H9 (cell line): ENCODE measurements at regions not wholly inside any gene's neighbourhood (a gene's known extent, or its start where the extent isn't known, plus 50 kb on each side); places are given as distances from the start of the nearest gene placed in this dataset.

Experiments used
- DNase-seq: peaks from one replicate; pipeline ENCODE4 v3.0.0-alpha.2; 2017
- H2AFZ ChIP-seq: one replicate; pipeline ENCODE4 v1.6.1; 2013; ENCODE audit warnings: mild to moderate bottlenecking, low read length, control low read depth, moderate library complexity
- H2AK5ac ChIP-seq: 2 replicates; pipeline ENCODE4 v1.6.1; 2013; ENCODE audit warnings: low read length, control low read depth, mixed read lengths; ENCODE audit not compliant: insufficient read length
- H2BK120ac ChIP-seq: one replicate; pipeline ENCODE4 v1.6.1; 2013; ENCODE audit warnings: low read depth, mild to moderate bottlenecking, low read length, control low read depth, inconsistent platforms; ENCODE audit not compliant: poor library complexity, severe bottlenecking
- H2BK12ac ChIP-seq: 2 replicates; pipeline ENCODE4 v1.6.1; 2013; ENCODE audit warnings: low read length, control low read depth, mixed read lengths, low read depth; ENCODE audit not compliant: insufficient read length
- H2BK15ac ChIP-seq: 2 replicates; pipeline ENCODE4 v1.6.1; 2013; ENCODE audit warnings: low read depth, low read length, control low read depth
- H2BK20ac ChIP-seq: one replicate; pipeline ENCODE4 v1.6.1; 2013; ENCODE audit warnings: low read depth, mild to moderate bottlenecking, low read length, control low read depth, inconsistent platforms; ENCODE audit not compliant: poor library complexity, severe bottlenecking
- H2BK5ac ChIP-seq: 2 replicates; pipeline ENCODE4 v1.6.1; 2013; ENCODE audit warnings: low read length, control low read depth, mixed read lengths; ENCODE audit not compliant: insufficient read length
- H3K14ac ChIP-seq: 2 replicates; pipeline ENCODE4 v1.6.1; 2013; ENCODE audit warnings: low read length, control low read depth; ENCODE audit not compliant: insufficient read depth
- H3K18ac ChIP-seq: 2 replicates; pipeline ENCODE4 v1.6.1; 2013; ENCODE audit warnings: low read depth, mild to moderate bottlenecking, mixed read lengths, low read length, control low read depth; ENCODE audit not compliant: insufficient read length
- H3K23ac ChIP-seq: 2 replicates; pipeline ENCODE4 v1.6.1; 2013; ENCODE audit warnings: low read length, control low read depth, mixed read lengths, low read depth; ENCODE audit not compliant: insufficient read length
- H3K23me2 ChIP-seq: 2 replicates; pipeline ENCODE4 v1.6.1; 2013; ENCODE audit warnings: low read depth, mild to moderate bottlenecking, mixed read lengths, low read length, control low read depth; ENCODE audit not compliant: insufficient read length, poor library complexity, severe bottlenecking
- H3K27ac ChIP-seq: 2 replicates; pipeline ENCODE4 v1.5.1; 2013; ENCODE audit warnings: low read length, control low read depth, mixed read lengths, low read depth; ENCODE audit not compliant: insufficient read length
- H3K27me3 ChIP-seq: 2 replicates; pipeline ENCODE4 v1.6.1; 2013; ENCODE audit warnings: low read length, control low read depth, inconsistent platforms; ENCODE audit not compliant: insufficient read depth
- H3K4ac ChIP-seq: 2 replicates; pipeline ENCODE4 v1.6.1; 2013; ENCODE audit warnings: low read depth, mild to moderate bottlenecking, control low read depth, inconsistent platforms, low read length, moderate library complexity
- H3K4me1 ChIP-seq: 2 replicates; pipeline ENCODE4 v1.6.1; 2013; ENCODE audit warnings: low read length, control low read depth, inconsistent platforms; ENCODE audit not compliant: insufficient read depth
- H3K4me2 ChIP-seq: 2 replicates; pipeline ENCODE4 v1.6.1; 2013; ENCODE audit warnings: low read length, control low read depth, mixed read lengths; ENCODE audit not compliant: insufficient read length, insufficient read depth
- H3K56ac ChIP-seq: 2 replicates; pipeline ENCODE4 v1.6.1; 2013; ENCODE audit warnings: low read depth, mild to moderate bottlenecking, mixed read lengths, low read length, control low read depth; ENCODE audit not compliant: insufficient read length
- H3K79me1 ChIP-seq: 2 replicates; pipeline ENCODE4 v1.6.1; 2013; ENCODE audit warnings: low read depth, mild to moderate bottlenecking, moderate library complexity, low read length, control low read depth, inconsistent platforms; ENCODE audit not compliant: insufficient read depth, poor library complexity, severe bottlenecking
- H3K79me2 ChIP-seq: 2 replicates; pipeline ENCODE4 v1.6.1; 2013; ENCODE audit warnings: low read length, control low read depth, inconsistent platforms; ENCODE audit not compliant: insufficient read depth
- H3K9ac ChIP-seq: 2 replicates; pipeline ENCODE4 v1.6.1; 2013; ENCODE audit warnings: low read length, control low read depth, mixed read lengths; ENCODE audit not compliant: insufficient read length; ENCODE audit errors: extremely low read depth
- H3K9me3 ChIP-seq: one replicate; pipeline ENCODE4 v1.6.1; 2013; ENCODE audit warnings: low read depth, low read length, inconsistent platforms; ENCODE audit not compliant: control insufficient read depth
- H3T11ph ChIP-seq: one replicate; pipeline ENCODE4 v1.6.1; 2013; ENCODE audit warnings: mild to moderate bottlenecking, low read length, control low read depth, inconsistent platforms
- H4K20me1 ChIP-seq: one replicate; pipeline ENCODE4 v1.6.1; 2013; ENCODE audit not compliant: control insufficient read depth, insufficient read length, insufficient read depth
- H4K5ac ChIP-seq: 2 replicates; pipeline ENCODE4 v1.6.1; 2013; ENCODE audit warnings: low read depth, mild to moderate bottlenecking, mixed read lengths, low read length, control low read depth; ENCODE audit not compliant: insufficient read length
- H4K8ac ChIP-seq: replicated peaks from 2 replicates; pipeline ENCODE4 v1.6.1; 2013; ENCODE audit warnings: low read length, control low read depth, mixed read lengths, low read depth; ENCODE audit not compliant: insufficient read length
- H4K91ac ChIP-seq: 2 replicates; pipeline ENCODE4 v1.6.1; 2013; ENCODE audit warnings: low read depth, mild to moderate bottlenecking, moderate library complexity, mixed read lengths, low read length, control low read depth; ENCODE audit not compliant: insufficient read length
- H3K27ac Mint-ChIP-seq, 3 experiments: 2 replicates in 2 of 3; 3 replicates in 1 of 3; pipeline ENCODE4 v1.8.0; 2020 to 2021; ENCODE audit warnings: mixed read lengths in 3 of 3, mild to moderate bottlenecking in 1 of 3, moderate library complexity in 1 of 3
- H3K27me3 Mint-ChIP-seq: 2 replicates; pipeline ENCODE4 v1.8.0; 2021; ENCODE audit warnings: low read depth, mild to moderate bottlenecking, moderate library complexity, mixed read lengths
- H3K36me3 Mint-ChIP-seq, 3 experiments: 2 replicates in 2 of 3; 3 replicates in 1 of 3; pipeline ENCODE4 v1.8.0; 2020 to 2021; ENCODE audit warnings: low read depth in 3 of 3, mixed read lengths in 3 of 3; ENCODE audit not compliant: insufficient read depth in 1 of 3
- H3K4me1 Mint-ChIP-seq, 2 experiments: 2 replicates each; pipeline ENCODE4 v1.8.0; 2020; ENCODE audit warnings: mixed read lengths in 2 of 2
- H3K4me3 Mint-ChIP-seq, 2 experiments: 2 replicates in 1 of 2; 3 replicates in 1 of 2; pipeline ENCODE4 v1.8.0; 2020 to 2021; ENCODE audit warnings: mild to moderate bottlenecking in 2 of 2, mixed read lengths in 2 of 2, moderate library complexity in 1 of 2
- H3K9me3 Mint-ChIP-seq, 2 experiments: 2 replicates in 1 of 2; 3 replicates in 1 of 2; pipeline ENCODE4 v1.8.0; 2020; ENCODE audit warnings: mild to moderate bottlenecking in 2 of 2, mixed read lengths in 2 of 2, moderate library complexity in 1 of 2
- WGBS: extraction: QIAGEN DNeasy Blood & Tissue Kit; methylation state at CpG from one replicate; pipeline ENCODE4 v1.1.7; 2013; ENCODE audit warnings: missing lambda C conversion rate, low lambda C conversion rate, mixed read lengths; ENCODE audit not compliant: insufficient read length; ENCODE audit errors: extremely low coverage; 5-methylcytosine and 5-hydroxymethylcytosine counted together
- TF ChIP-seq, protein P1 (sequence below): fragments of 200-600 bp; sonication (generic); conservative IDR thresholded peaks from 3 replicates; pipeline ENCODE4 v1.8.0; 2021; ENCODE audit warnings: antibody characterized with exemption, mild to moderate bottlenecking

DNA sequence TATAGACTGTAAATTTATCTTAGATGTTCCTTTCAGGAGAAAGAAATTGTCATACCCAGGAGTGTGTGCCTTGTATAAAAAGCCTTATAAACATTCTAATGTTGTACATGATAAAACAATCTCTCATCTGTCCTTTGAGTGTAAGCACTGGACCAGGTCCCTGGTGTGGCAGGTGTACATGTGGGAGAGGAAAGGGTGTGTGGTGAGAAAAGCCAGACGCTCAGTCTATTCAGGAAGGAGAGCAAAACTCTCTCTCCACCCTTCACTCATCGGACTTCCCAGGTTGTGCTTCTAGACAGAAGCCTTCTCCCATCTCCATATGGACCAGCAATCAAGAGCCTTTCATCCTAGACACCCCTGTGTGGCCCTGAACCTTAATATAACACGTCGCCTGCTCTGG is 154.2 kb downstream of the ESM1 start:
- H3K23ac ChIP-seq, result no peak overlapping the region
- H4K5ac ChIP-seq, result no peak overlapping the region
- no peak overlapping the region for H3T11ph ChIP-seq
- H4K20me1 ChIP-seq, result no peaks in the 10 kb centered on the region
- H3K56ac ChIP-seq, result no peak overlapping the region
- TF ChIP-seq, protein P1, sequence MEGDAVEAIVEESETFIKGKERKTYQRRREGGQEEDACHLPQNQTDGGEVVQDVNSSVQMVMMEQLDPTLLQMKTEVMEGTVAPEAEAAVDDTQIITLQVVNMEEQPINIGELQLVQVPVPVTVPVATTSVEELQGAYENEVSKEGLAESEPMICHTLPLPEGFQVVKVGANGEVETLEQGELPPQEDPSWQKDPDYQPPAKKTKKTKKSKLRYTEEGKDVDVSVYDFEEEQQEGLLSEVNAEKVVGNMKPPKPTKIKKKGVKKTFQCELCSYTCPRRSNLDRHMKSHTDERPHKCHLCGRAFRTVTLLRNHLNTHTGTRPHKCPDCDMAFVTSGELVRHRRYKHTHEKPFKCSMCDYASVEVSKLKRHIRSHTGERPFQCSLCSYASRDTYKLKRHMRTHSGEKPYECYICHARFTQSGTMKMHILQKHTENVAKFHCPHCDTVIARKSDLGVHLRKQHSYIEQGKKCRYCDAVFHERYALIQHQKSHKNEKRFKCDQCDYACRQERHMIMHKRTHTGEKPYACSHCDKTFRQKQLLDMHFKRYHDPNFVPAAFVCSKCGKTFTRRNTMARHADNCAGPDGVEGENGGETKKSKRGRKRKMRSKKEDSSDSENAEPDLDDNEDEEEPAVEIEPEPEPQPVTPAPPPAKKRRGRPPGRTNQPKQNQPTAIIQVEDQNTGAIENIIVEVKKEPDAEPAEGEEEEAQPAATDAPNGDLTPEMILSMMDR, result no peak
- H3K9me3 ChIP-seq, result no peaks in the 10 kb centered on the region
- H2BK15ac ChIP-seq, result no peak overlapping the region
- H3K27ac ChIP-seq, result no peak overlapping the region
- no peak overlapping the region for H3K4me2 ChIP-seq
- H3K36me3 Mint-ChIP-seq, result no peaks in the 10 kb centered on the region
- peaks cover 1% of the 10 kb centered on the region; the same call in 1 of the 2 replicates for H3K27me3 Mint-ChIP-seq
- no peak overlapping the region for H2AFZ ChIP-seq
- no peaks in the 10 kb centered on the region for H3K4me1 Mint-ChIP-seq
- H4K8ac ChIP-seq, result no peak overlapping the region
- H3K4me1 ChIP-seq, result no peaks in the 10 kb centered on the region
- no CpG with 5 or more reads among the region's 4 CpGs for WGBS
- no peak overlapping the region for H2BK120ac ChIP-seq
- H2AK5ac ChIP-seq, result no peak overlapping the region
- H3K4me3 Mint-ChIP-seq, result no peak overlapping the region
- no peak overlapping the region for H3K4ac ChIP-seq
- no peak overlapping the region for H2BK20ac ChIP-seq
- H2BK5ac ChIP-seq, result no peak overlapping the region
- H3K79me1 ChIP-seq, result no peaks in the 10 kb centered on the region
- no peak overlapping the region for H3K9ac ChIP-seq
- DNase-seq, result no peak
- H3K18ac ChIP-seq, result no peak overlapping the region
- H2BK12ac ChIP-seq, result no peak overlapping the region
- H3K27ac Mint-ChIP-seq, result no peak overlapping the region
- H3K27me3 ChIP-seq, result no peaks in the 10 kb centered on the region
- no peaks in the 10 kb centered on the region for H3K23me2 ChIP-seq
- no peak overlapping the region for H4K91ac ChIP-seq
- no peaks in the 10 kb centered on the region for H3K79me2 ChIP-seq
- H3K14ac ChIP-seq, result no peak overlapping the region
- H3K9me3 Mint-ChIP-seq, result no peaks in the 10 kb centered on the region; a peak in 1 of 5 replicates
